HL-60 (cell line): ENCODE measurements at regions not wholly inside any gene's neighbourhood (a gene's known extent, or its start where the extent isn't known, plus 50 kb on each side); places are given as distances from the start of the nearest gene placed in this dataset.

Experiments used
- CTCF ChIP-seq: IDR thresholded peaks from one replicate; pipeline ENCODE4 v1.5.1; 2011; ENCODE audit warnings: low read length, control low read depth, inconsistent platforms; ENCODE audit not compliant: insufficient read depth
- POLR2AphosphoS5 ChIP-seq: IDR thresholded peaks from 2 replicates; pipeline ENCODE4 v1.6.1; 2012; ENCODE audit warnings: low read depth
- REST ChIP-seq: IDR thresholded peaks from 2 replicates; pipeline ENCODE4 v1.6.1; 2012; ENCODE audit warnings: low read depth; ENCODE audit not compliant: insufficient replicate concordance

GRCh38 chr3:94252316-94252715 lies 189.5 kb downstream of the NSUN3 start:
- TF ChIP-seq CTCF, result no peak
- TF ChIP-seq POLR2AphosphoS5, result no peak
- TF ChIP-seq REST, result no peak
